GM21390 (cell line): ENCODE measurements at regions not wholly inside any gene's neighbourhood (a gene's known extent, or its start where the extent isn't known, plus 50 kb on each side); places are given as distances from the start of the nearest gene placed in this dataset.
"Not testable (repeated sequence)": the region's sequence is repeated elsewhere in the genome, so short reads cannot be mapped to it uniquely, and the experiment has no call there.

Experiments
- ATAC-seq: cut with Tn5 transposase; IDR thresholded peaks from one replicate; pipeline ENCODE4 v1.9.1; 2021; ENCODE audit not compliant: unreplicated experiment

DNA sequence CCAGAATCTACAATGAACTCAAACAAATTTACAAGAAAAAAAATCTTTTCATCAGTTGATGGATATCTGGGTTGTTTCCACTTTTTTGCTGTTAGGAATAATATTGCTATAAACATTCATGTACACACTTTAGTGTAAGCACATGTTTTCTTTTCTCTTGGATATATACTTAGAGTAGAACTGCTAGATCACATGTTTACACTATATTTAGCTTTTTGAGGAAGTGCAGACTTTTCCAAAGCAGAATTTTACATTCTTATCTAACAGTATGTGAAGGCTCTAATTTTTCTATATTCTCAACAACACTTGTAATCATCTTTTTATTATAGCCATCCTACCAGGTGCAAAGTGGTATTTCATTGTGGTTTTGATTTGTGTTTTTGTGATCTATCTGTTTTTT lies 103.6 kb upstream of the RMP24 start:
- no peak for ATAC-seq

DNA sequence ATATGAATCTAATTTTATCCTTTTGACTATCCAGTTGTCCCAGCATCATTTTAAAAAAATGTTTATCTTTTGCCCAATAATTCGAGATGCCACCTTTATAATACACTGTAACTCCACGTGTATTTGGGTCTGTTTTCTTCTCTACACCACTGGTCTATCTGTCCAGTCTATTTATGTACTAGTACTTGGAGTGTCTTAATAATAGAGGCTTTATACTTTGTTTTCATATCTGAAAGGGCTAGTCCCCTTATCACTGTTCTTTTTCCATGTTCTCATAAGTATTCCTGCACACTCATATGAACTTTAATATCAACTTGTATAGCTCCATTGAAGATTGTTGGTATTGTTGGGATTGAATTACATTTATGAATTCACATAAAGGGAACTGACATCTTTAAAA lies 101.1 kb upstream of the RMP24 start:
- no peak for ATAC-seq

DNA sequence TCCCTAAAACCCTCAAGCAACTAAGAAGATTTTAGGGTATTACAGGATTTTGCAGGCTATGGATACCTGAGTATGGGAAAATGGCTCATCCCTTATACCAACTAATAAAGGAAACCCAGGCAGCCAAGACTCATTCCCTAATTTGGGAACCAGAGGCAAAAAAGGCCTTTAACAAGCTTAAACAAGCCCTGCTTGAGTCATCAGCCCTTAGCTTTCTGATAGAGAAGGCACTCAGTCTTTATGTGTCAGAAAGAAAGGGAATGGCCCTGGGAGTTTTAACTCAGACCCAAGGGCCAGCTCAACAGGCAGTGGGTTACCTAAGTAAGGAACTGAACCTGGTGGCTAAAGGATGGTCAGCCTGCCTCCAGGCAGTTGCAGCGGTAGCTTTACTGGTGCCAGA lies 96.9 kb upstream of the RMP24 start:
- ATAC-seq = no peak

DNA sequence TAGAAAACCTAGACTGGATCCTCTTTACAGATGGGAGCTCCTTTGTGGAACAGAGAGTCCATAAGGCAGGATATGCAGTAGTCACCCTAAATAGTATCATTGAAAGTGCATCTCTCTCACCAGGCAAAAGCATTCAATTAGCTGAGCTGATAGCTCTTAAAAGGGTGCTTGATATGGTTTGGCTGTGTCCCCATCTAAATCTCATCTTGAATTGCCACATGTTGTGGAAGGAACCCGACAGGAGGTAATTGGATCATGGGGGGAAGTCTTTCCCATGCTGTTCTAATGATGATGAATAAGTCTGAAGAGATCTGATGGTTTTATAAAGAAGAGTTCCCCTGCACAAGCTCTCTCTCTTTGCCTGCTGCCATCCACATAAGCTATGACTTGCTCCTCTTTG lies 96.2 kb upstream of the RMP24 start:
- ATAC-seq = no peak

DNA sequence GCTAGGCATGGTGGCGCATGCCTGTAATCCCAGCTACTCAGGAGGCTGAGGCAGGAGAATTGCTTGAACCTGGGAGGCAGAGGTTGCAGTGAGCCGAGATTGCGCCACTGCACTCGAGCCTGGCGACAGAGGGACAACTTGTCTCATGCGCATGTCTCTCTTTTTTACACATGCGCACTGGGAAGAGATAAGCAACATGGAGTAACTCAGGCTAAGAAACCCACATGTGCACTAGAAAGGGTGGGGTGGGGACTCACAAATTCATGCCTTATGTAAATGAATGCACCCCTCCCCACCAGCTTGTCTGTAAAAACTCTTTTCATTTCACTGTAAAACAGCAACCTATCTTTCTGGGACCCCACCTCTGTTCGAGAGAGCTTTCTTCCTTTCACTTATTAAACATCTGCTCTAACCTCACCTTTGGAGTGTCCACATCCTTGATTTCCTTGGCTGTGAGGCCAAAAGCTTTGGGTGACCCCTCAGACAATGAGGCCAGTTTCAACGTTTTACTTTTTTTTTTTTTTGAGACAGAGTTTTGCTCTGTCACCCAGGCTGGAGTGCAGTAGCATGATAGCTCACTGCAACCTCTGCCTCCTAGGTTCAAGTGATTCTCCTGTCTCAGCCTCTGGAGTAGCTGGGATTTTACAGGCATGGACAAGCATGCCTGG lies 91.6 kb upstream of the RMP24 start:
- ATAC-seq = no peak

- no peak for ATAC-seq
These were observed 84.2 kb upstream of the RMP24 start for GRCh38 chr18:35888329-35888728.

DNA sequence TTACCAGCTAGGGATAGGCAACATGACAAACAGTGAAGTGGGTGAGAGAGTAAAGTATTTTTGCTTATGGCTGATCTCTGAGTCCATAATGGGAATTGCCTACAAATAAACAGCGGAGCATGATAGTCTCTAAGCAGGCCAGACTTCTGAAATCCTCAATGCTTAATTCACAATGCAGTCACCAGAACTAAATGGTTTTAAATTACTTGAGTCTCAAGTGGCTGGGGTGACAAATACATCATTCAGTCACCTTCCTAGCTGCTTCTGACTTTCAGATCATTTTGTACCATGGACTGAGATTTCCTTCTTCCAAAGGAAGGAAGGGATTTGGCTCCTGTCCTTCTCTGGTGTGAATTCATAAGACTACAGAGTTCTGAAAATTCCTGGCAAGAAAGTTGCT lies 82.8 kb upstream of the RMP24 start:
- no peak for ATAC-seq

DNA sequence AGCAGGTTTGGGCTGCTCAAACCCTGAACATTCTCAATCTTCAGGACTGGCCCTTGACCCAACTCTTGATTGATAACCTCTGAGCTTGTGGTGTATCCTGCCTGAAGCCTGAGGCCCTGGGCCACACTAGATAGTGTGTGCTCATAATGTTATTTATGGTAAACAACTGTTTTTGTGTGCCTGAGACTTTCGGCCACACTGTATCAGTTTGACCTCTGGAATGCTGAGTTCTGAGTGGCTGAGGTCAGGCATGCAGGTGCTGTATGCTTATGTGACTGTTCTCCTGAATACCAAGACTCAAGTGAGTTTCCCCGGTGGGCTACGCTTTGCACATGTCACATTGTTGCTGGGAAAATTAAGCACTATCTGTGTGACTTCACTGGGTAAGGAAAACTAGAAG lies 82.2 kb upstream of the RMP24 start:
- ATAC-seq = no peak

GRCh38 chr18:35892118-35892517 lies 80.4 kb upstream of the RMP24 start:
- no peak for ATAC-seq

DNA sequence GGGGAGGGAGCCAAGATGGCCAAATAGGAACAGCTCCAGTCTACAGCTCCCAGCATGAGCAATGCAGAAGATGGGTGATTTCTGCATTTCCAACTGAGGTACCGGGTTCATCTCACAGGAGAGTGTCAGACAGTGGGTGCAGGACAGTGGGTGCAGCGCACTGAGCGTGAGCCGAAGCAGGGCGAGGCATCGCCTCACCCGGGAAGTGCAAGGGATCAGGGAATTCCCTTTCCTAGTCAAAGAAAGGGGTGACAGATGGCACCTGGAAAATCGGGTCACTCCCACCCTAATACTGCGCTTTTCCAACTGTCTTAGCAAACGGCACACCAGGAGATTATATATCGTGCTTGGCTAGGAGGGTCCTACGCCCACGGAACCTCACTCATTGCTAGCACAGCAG lies 75.0 kb upstream of the RMP24 start:
- ATAC-seq = not testable (repeated sequence)

DNA sequence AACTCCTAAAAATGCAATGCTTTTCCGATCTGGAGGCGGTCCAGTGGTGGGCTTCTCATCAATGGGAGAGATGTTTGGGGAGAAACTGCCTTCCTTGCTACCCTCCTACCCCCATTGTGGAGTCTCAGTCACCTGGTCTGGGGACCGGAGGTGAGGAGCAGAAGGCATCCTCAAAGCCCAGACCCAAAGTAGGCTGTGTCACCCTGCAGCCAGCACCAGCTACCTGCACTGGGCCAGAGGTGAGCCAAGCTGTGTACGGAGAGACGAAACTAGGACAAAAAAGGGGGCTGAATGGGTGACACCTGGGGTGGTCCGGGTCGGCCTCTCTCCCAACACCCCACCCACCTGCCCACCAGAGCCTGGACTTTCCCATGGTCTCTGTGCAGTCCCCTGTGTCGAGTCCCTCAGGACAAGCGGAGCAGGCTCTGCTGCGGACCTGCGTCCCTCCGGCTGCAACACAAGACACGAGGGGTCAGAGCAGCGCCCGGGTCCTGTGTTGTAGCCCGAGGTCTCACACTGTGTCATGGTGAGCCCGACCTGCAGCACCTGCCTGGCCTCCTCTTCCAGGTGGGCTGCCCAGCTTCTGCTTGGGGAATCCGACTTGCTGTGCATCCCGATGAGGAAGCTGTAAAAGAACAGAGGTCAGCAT lies 68.0 kb upstream of the RMP24 start:
- ATAC-seq = no peak

DNA sequence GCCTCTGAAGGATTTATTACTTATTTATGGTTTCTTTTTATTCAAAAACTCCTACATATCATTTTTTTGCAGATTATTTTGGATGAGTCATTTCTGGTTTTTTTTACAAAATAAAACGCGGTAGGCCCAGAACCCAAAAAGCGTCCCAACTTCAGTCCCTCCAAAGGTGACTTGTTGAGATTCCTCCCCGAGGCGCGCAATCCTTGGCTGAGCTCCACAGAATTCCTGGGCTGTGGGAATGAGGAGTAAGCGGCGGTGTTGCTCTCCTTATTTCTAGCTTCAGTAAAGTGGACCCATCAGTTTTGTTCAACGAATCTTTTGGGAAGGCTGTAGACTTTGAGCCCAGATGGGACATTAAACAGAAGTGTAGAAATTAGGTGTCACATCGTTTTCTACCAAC lies 67.0 kb upstream of the RMP24 start:
- no peak for ATAC-seq

GRCh38 chr18:35906291-35906690 lies 66.2 kb upstream of the RMP24 start:
- not testable (repeated sequence) for ATAC-seq

GRCh38 chr18:35910327-35910726 lies 62.2 kb upstream of the RMP24 start:
- ATAC-seq = no peak

DNA sequence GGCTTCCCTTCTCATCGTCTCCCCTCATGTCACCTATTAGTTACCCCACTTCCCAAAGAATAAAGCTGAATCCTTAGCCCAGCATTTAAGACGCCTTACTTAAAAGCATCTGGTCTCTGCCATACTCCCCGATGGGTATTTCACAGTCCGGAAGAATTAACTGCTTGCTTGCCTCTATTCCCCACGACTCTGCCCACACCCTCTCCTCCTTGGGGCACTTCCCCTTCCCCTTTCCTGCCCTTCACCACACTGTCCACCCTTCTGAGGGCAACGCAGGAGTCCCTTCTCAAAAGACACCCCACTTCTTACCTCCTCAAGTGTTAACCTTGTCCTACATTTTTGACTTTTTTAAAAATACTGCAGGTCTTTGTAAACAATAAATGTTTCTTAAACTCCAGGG lies 60.1 kb upstream of the RMP24 start:
- no peak for ATAC-seq

DNA sequence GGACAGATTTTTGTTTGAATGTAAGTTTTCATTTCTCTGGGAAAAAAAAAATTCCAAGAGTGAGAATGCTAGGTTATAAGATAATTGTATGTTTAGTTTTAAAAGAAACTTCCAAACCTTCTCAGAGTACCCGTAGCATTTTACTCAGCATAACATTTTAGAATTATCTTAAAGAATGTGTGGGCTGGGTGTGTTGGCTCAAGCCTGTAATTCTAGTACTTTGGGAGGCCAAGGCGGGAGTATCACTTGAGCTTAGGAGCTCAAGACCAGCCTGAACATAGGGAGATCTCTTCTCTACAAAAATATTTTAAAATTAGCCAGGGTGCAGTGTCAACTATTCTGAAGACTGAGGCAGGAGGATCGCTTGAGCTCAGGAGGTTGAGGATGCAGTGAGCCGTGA lies 57.4 kb upstream of the RMP24 start:
- no peak for ATAC-seq

GRCh38 chr18:35917043-35917442 lies 55.4 kb upstream of the RMP24 start:
- no peak for ATAC-seq

- no peak for ATAC-seq
These were observed 53.9 kb upstream of the RMP24 start for GRCh38 chr18:35918564-35918963.

GRCh38 chr18:35919179-35919578 lies 53.3 kb upstream of the RMP24 start:
- ATAC-seq = no peak

- no peak for ATAC-seq
These were observed 51.9 kb upstream of the RMP24 start for GRCh38 chr18:35920623-35921022.
